GM12878 (cell line): ENCODE measurements at regions not wholly inside any gene's neighbourhood (a gene's known extent, or its start where the extent isn't known, plus 50 kb on each side); places are given as distances from the start of the nearest gene placed in this dataset.

Experiments
- ATAC-seq: fragments of 200-7000 bp; cut with Tn5 transposase; 3 replicates; pipeline ENCODE4 v1.9.1; 2020; ENCODE audit warnings: mild to moderate bottlenecking, moderate library complexity
- BruUV-seq: library from RNA; stranded (reverse); fragments of 400-500 nt; replicated peaks from 2 replicates; lab custom pipeline; 2021; lab: Mats Ljungman, UMichigan
- CTCF ChIA-PET: fragments of 300-600 bp; sonication (Branson Sonifier 250); formaldehyde crosslinking; extraction: SDS; loops from one replicate; lab custom pipeline; 2021; ENCODE audit warnings: inconsistent platforms; lab: Yijun Ruan, JAX
- POLR2A ChIA-PET: fragments of 350-600 bp; formaldehyde crosslinking; extraction: SDS; loops from one replicate; lab custom pipeline; 2021; ENCODE audit warnings: inconsistent platforms; lab: Charles Lee
- RAD21 ChIA-PET: fragments of 300-600 bp; sonication (Branson Sonifier 250); formaldehyde crosslinking; loops from one replicate; lab custom pipeline; 2023; ENCODE audit warnings: antibody characterized with exemption; ENCODE audit not compliant: unreplicated experiment; lab: Charles Lee
- SMC1A ChIA-PET: fragments of 300-600 bp; sonication (Branson Sonifier 250); formaldehyde crosslinking; loops from one replicate; lab custom pipeline; 2023; ENCODE audit not compliant: unreplicated experiment, uncharacterized antibody; lab: Charles Lee
- DNase-seq: peaks from one replicate; pipeline ENCODE4 v3.0.0-alpha.2; 2011; ENCODE audit warnings: low read depth, low spot score
- FAIRE-seq: peaks from 3 replicates; lab custom pipeline; 2011; peaks lifted over from hg19 to GRCh38; lab: Jason Lieb, UNC
- H2AFZ ChIP-seq: 2 replicates; pipeline ENCODE4 v1.6.0; 2011; ENCODE audit warnings: low read depth, low read length, control low read depth; ENCODE audit not compliant: control insufficient read depth
- H3K27ac ChIP-seq: 2 replicates; pipeline ENCODE4 v1.5.1; 2011; ENCODE audit warnings: control low read depth; ENCODE audit not compliant: control insufficient read depth, insufficient read depth
- H3K27me3 ChIP-seq, 2 experiments: replicated peaks in 1 of 2; 2 replicates each; pipeline versions ENCODE4 v1.6.0 to v1.6.1; 2011; ENCODE audit warnings: low read length in 1 of 2; ENCODE audit not compliant: control insufficient read depth in 2 of 2, insufficient read depth in 2 of 2
- H3K36me3 ChIP-seq, 2 experiments: 2 replicates each; pipeline ENCODE4 v1.5.1; 2011; ENCODE audit warnings: low read length in 1 of 2; ENCODE audit not compliant: control insufficient read depth in 2 of 2, insufficient read depth in 2 of 2
- H3K4me1 ChIP-seq: 2 replicates; pipeline ENCODE4 v1.6.1; 2011; ENCODE audit warnings: mild to moderate bottlenecking, low read length, moderate library complexity, mixed read lengths; ENCODE audit not compliant: control insufficient read depth, insufficient read depth
- H3K4me2 ChIP-seq: 2 replicates; pipeline ENCODE4 v1.6.0; 2011; ENCODE audit warnings: control low read depth; ENCODE audit not compliant: control insufficient read depth, insufficient read depth
- H3K4me3 ChIP-seq: fragments of 200-600 bp; sonication (generic); 2 replicates; pipeline ENCODE4 v1.5.1; 2016
- H3K79me2 ChIP-seq: 2 replicates; pipeline ENCODE4 v1.6.0; 2011; ENCODE audit warnings: low read length; ENCODE audit not compliant: control insufficient read depth, insufficient read depth
- H3K9ac ChIP-seq: 2 replicates; pipeline ENCODE4 v1.8.0; 2011; ENCODE audit warnings: low read length, control low read depth, mixed read lengths; ENCODE audit not compliant: control insufficient read depth, insufficient read depth
- H3K9me3 ChIP-seq: replicated peaks from 3 replicates; pipeline ENCODE4 v1.5.1; 2011; ENCODE audit warnings: mild to moderate bottlenecking, low read length; ENCODE audit not compliant: control insufficient read depth, insufficient read depth
- H4K20me1 ChIP-seq: 2 replicates; pipeline ENCODE4 v1.6.0; 2011; ENCODE audit not compliant: control insufficient read depth, insufficient read depth
- EP300 ChIP-seq, 2 experiments: fragments of 150-350 bp in 1 of 2; IDR thresholded peaks; 2 replicates each; pipeline ENCODE4 v1.6.1; 2011 to 2012; ENCODE audit warnings: low read depth in 2 of 2, low read length in 2 of 2, borderline replicate concordance in 1 of 2, improper control_type of control experiment in 1 of 2, inconsistent platforms in 1 of 2; ENCODE audit not compliant: control insufficient read depth in 1 of 2
- MAX ChIP-seq: IDR thresholded peaks from 2 replicates; pipeline ENCODE4 v1.6.1; 2012; ENCODE audit warnings: low read depth, low read length, improper control_type of control experiment
- MXI1 ChIP-seq: fragments of 150-350 bp; IDR thresholded peaks from 2 replicates; pipeline ENCODE4 v1.6.1; 2011; ENCODE audit warnings: low read depth, mild to moderate bottlenecking, inconsistent platforms, low read length, improper control_type of control experiment
- POU2F2 ChIP-seq: IDR thresholded peaks from 3 replicates; pipeline ENCODE4 v1.6.1; 2011; ENCODE audit warnings: low read depth, mild to moderate bottlenecking, low read length, borderline replicate concordance
- TCF7 ChIP-seq: IDR thresholded peaks from 2 replicates; pipeline ENCODE4 v1.6.1; 2014; ENCODE audit warnings: antibody characterized with exemption, borderline replicate concordance
- WGBS: methylation state at CpG from one replicate; pipeline ENCODE4 v1.1.6; 2016; ENCODE audit warnings: low lambda C conversion rate; ENCODE audit not compliant: insufficient replicate concordance, insufficient coverage; ENCODE audit errors: missing lambda C conversion rate; 5-methylcytosine and 5-hydroxymethylcytosine counted together
- in situ Hi-C: fragments of 300-500 bp; cut with MboI; formaldehyde crosslinking; loops from 9 replicates; pipeline ENCODE4 v1.14.3; 2018; ENCODE audit warnings: mixed read lengths
- intact Hi-C: fragments of 100-400 bp; cut with micrococcal nuclease; formaldehyde crosslinking; loops from one replicate; pipeline ENCODE4 v1.14.2; 2022; ENCODE audit not compliant: unreplicated experiment
- TF ChIP-seq, protein P1 (sequence below): fragments of 450-650 bp; IDR thresholded peaks from 2 replicates; pipeline ENCODE4 v1.6.1; 2017; ENCODE audit warnings: mild to moderate bottlenecking, moderate library complexity
- TF ChIP-seq, protein P2 (sequence below): fragments of 450-650 bp; formaldehyde crosslinking; IDR thresholded peaks from 2 replicates; pipeline ENCODE4 v1.5.0; 2022; ENCODE audit warnings: mild to moderate bottlenecking, missing genetic modification characterization
- TF ChIP-seq, protein P3 (sequence below): fragments of 450-650 bp; IDR thresholded peaks from 2 replicates; pipeline ENCODE4 v1.6.1; 2014; ENCODE audit warnings: mild to moderate bottlenecking

DNA sequence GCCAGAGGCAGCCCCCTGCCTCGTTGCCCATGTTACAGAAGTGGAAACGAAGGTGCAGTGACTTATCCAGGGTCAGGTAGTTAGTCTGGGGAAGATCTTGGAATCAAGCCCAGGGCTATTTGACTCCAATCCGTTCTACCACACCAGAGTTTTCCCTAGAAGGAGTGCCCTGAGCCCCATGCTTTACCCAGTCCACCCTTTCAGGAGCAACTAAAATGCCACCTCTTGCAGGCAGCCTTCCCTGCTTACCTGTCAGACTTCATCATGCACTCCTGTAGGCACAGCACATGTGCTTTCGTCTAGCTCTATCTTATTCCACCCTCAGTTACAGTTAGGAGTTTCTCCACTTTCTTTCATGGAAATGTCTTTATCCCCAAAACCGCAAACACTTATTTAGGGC lies 80.2 kb downstream of the CHST1 start (continued):
- TF ChIP-seq, protein P1, sequence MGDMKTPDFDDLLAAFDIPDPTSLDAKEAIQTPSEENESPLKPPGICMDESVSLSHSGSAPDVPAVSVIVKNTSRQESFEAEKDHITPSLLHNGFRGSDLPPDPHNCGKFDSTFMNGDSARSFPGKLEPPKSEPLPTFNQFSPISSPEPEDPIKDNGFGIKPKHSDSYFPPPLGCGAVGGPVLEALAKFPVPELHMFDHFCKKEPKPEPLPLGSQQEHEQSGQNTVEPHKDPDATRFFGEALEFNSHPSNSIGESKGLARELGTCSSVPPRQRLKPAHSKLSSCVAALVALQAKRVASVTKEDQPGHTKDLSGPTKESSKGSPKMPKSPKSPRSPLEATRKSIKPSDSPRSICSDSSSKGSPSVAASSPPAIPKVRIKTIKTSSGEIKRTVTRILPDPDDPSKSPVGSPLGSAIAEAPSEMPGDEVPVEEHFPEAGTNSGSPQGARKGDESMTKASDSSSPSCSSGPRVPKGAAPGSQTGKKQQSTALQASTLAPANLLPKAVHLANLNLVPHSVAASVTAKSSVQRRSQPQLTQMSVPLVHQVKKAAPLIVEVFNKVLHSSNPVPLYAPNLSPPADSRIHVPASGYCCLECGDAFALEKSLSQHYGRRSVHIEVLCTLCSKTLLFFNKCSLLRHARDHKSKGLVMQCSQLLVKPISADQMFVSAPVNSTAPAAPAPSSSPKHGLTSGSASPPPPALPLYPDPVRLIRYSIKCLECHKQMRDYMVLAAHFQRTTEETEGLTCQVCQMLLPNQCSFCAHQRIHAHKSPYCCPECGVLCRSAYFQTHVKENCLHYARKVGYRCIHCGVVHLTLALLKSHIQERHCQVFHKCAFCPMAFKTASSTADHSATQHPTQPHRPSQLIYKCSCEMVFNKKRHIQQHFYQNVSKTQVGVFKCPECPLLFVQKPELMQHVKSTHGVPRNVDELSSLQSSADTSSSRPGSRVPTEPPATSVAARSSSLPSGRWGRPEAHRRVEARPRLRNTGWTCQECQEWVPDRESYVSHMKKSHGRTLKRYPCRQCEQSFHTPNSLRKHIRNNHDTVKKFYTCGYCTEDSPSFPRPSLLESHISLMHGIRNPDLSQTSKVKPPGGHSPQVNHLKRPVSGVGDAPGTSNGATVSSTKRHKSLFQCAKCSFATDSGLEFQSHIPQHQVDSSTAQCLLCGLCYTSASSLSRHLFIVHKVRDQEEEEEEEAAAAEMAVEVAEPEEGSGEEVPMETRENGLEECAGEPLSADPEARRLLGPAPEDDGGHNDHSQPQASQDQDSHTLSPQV = no peak

- ATAC-seq (no peak), DNase-seq (no peak), FAIRE-seq (no peak)
- Histone ChIP-seq H3K4me2 (no peak overlapping the region), H3K79me2 (no peaks in the 10 kb centered on the region), H3K4me1 (no peaks in the 10 kb centered on the region), H3K27ac (no peak overlapping the region), H3K9me3 (no peaks in the 10 kb centered on the region), H3K36me3 (no peaks in the 10 kb centered on the region), H4K20me1 (no peaks in the 10 kb centered on the region), H3K9ac (no peak overlapping the region), H2AFZ (no peak overlapping the region), H3K27me3 (no peaks in the 10 kb centered on the region; a peak in 3 of 4 replicates), H3K4me3 (no peak overlapping the region)
- ChIA-PET POLR2A (no interaction called here), RAD21 (no interaction called here), SMC1A (no interaction called here), CTCF (no interaction called here)
- BruUV-seq = no TSS peak
- TF ChIP-seq EP300 (IDR thresholded peaks at IDR 0.05; ENCODE audit: borderline replicate concordance in 1 of 2, control insufficient read depth in 1 of 2, low read depth in 2 of 2, low read length in 2 of 2) (no peak), TCF7 (no peak), POU2F2 (no peak), MAX (no peak), MXI1 (no peak)
- TF ChIP-seq, protein P2, sequence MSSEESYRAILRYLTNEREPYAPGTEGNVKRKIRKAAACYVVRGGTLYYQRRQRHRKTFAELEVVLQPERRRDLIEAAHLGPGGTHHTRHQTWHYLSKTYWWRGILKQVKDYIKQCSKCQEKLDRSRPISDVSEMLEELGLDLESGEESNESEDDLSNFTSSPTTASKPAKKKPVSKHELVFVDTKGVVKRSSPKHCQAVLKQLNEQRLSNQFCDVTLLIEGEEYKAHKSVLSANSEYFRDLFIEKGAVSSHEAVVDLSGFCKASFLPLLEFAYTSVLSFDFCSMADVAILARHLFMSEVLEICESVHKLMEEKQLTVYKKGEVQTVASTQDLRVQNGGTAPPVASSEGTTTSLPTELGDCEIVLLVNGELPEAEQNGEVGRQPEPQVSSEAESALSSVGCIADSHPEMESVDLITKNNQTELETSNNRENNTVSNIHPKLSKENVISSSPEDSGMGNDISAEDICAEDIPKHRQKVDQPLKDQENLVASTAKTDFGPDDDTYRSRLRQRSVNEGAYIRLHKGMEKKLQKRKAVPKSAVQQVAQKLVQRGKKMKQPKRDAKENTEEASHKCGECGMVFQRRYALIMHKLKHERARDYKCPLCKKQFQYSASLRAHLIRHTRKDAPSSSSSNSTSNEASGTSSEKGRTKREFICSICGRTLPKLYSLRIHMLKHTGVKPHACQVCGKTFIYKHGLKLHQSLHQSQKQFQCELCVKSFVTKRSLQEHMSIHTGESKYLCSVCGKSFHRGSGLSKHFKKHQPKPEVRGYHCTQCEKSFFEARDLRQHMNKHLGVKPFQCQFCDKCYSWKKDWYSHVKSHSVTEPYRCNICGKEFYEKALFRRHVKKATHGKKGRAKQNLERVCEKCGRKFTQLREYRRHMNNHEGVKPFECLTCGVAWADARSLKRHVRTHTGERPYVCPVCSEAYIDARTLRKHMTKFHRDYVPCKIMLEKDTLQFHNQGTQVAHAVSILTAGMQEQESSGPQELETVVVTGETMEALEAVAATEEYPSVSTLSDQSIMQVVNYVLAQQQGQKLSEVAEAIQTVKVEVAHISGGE (CRISPR knock-in tag) = no peak
- TF ChIP-seq, protein P3, sequence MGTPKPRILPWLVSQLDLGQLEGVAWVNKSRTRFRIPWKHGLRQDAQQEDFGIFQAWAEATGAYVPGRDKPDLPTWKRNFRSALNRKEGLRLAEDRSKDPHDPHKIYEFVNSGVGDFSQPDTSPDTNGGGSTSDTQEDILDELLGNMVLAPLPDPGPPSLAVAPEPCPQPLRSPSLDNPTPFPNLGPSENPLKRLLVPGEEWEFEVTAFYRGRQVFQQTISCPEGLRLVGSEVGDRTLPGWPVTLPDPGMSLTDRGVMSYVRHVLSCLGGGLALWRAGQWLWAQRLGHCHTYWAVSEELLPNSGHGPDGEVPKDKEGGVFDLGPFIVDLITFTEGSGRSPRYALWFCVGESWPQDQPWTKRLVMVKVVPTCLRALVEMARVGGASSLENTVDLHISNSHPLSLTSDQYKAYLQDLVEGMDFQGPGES = no peak
- intact Hi-C loops = no loop called here
- in situ Hi-C loops = no loop called here
- WGBS = 27% methylated on average over 15 of the region's 15 CpGs
Measured at GRCh38 chr11:45583981-45584566, 81.3 kb downstream of the CHST1 start.
